ENCODE measurements at regions not wholly inside any gene's neighbourhood (a gene's known extent, or its start where the extent isn't known, plus 50 kb on each side); places are given as distances from the start of the nearest gene placed in this dataset.

GRCh38 chr9:95649801-95650213 lies 133.0 kb upstream of the PTCH1 start:
- DNase-seq (ENCODE audit: low spot score) (no peak), FAIRE-seq (no peak), ATAC-seq (no peak)
- TF ChIP-seq KMT2A (CRISPR knock-in tag; IDR thresholded peaks at IDR 0.05) (no peak), SIX4 (CRISPR knock-in tag; IDR thresholded peaks at IDR 0.05) (no peak), CENPT (CRISPR knock-in tag; IDR thresholded peaks at IDR 0.05; ENCODE audit: low read depth) (no peak), FOXC1 (CRISPR knock-in tag; IDR thresholded peaks at IDR 0.05; ENCODE audit: borderline replicate concordance) (no peak), ZNF597 (CRISPR knock-in tag; IDR thresholded peaks at IDR 0.05) (no peak), ZNF749 (CRISPR knock-in tag; IDR thresholded peaks at IDR 0.05; ENCODE audit: borderline replicate concordance) (no peak), SOX6 (IDR thresholded peaks at IDR 0.05) (no peak), SOX6 (CRISPR knock-in tag; IDR thresholded peaks at IDR 0.05) (no peak)
- BruUV-seq (replicated peaks) = no TSS peak
- 41% methylated on average over 8 of the region's 8 CpGs for WGBS (ENCODE audit: low lambda C conversion rate)
- H3K27me3 ChIP-seq (ENCODE audit: control insufficient read depth in 1 of 2, insufficient read depth in 2 of 2, low read length in 2 of 2) = no peaks in the 10 kb centered on the region; a peak in 1 of 5 replicates
- in situ Hi-C loops (cut with HindIII; ENCODE audit: extremely low pct_ligation_motif_present, low pct_unique_long_range_greater_than_20kb) = no loop called here
- no peaks in the 10 kb centered on the region for H4K20me1 ChIP-seq (ENCODE audit: insufficient read depth, low read length)
- no peak overlapping the region for H3K27ac ChIP-seq (ENCODE audit: extremely low read length, insufficient read depth, low read length)
- no peaks in the 10 kb centered on the region for H3K79me2 ChIP-seq (ENCODE audit: insufficient read depth, low read length)
- H2AFZ ChIP-seq (ENCODE audit: low read length) = no peak overlapping the region
- no peak overlapping the region for H3K9ac ChIP-seq (ENCODE audit: insufficient read depth, low read depth, low read length)
- no peak overlapping the region for H3K4me2 ChIP-seq (ENCODE audit: low read depth, low read length)
- ChIA-PET CTCF (ENCODE audit: low intra/inter-chr PET ratio, low total read pairs) (no interaction called here), POLR2A (no interaction called here)
- H3K9me3 ChIP-seq (ENCODE audit: low read length) = no peaks in the 10 kb centered on the region
- no peaks in the 10 kb centered on the region for H3K4me1 ChIP-seq (ENCODE audit: insufficient read depth, low read length)
- no peaks in the 10 kb centered on the region for H3K36me3 ChIP-seq (replicated peaks in 1 of 2; ENCODE audit: control insufficient read depth in 1 of 2, insufficient read depth in 2 of 2, low read length in 2 of 2)
- intact Hi-C loops (cut with micrococcal nuclease; ENCODE audit: unreplicated experiment) = no loop called here
- no peak overlapping the region for H3K4me3 ChIP-seq (replicated peaks in 1 of 3; ENCODE audit: insufficient read depth in 1 of 3, low read depth in 2 of 3, low read length in 3 of 3)

GRCh38 chr9:95648225-95648624 lies 131.5 kb upstream of the PTCH1 start:
- Histone ChIP-seq H3K9me3 (ENCODE audit: low read length) (no peaks in the 10 kb centered on the region), H3K4me2 (ENCODE audit: low read depth, low read length) (no peak overlapping the region), H4K20me1 (ENCODE audit: insufficient read depth, low read length) (no peaks in the 10 kb centered on the region), H2AFZ (ENCODE audit: low read length) (no peak overlapping the region), H3K36me3 (replicated peaks in 1 of 2; ENCODE audit: control insufficient read depth in 1 of 2, insufficient read depth in 2 of 2, low read length in 2 of 2) (no peaks in the 10 kb centered on the region), H3K27me3 (ENCODE audit: control insufficient read depth in 1 of 2, insufficient read depth in 2 of 2, low read length in 2 of 2) (no peaks in the 10 kb centered on the region; a peak in 1 of 5 replicates), H3K4me1 (ENCODE audit: insufficient read depth, low read length) (no peaks in the 10 kb centered on the region), H3K4me3 (replicated peaks in 1 of 3; ENCODE audit: insufficient read depth in 1 of 3, low read depth in 2 of 3, low read length in 3 of 3) (no peak overlapping the region), H3K79me2 (ENCODE audit: insufficient read depth, low read length) (no peaks in the 10 kb centered on the region), H3K27ac (ENCODE audit: extremely low read length, insufficient read depth, low read length) (no peak overlapping the region), H3K9ac (ENCODE audit: insufficient read depth, low read depth, low read length) (no peak overlapping the region)
- no peak for ATAC-seq
- intact Hi-C loops (cut with micrococcal nuclease; ENCODE audit: unreplicated experiment) (no loop called here), in situ Hi-C loops (cut with HindIII; ENCODE audit: extremely low pct_ligation_motif_present, low pct_unique_long_range_greater_than_20kb) (no loop called here)
- 50% methylated on average over 5 of the region's 5 CpGs for WGBS (ENCODE audit: low lambda C conversion rate)
- FAIRE-seq = no peak
- CTCF ChIA-PET (ENCODE audit: low intra/inter-chr PET ratio, low total read pairs) = no interaction called here
- BruUV-seq (replicated peaks) = no TSS peak
- DNase-seq (ENCODE audit: low spot score) = no peak
- POLR2A ChIA-PET = no interaction called here
- no peak for TF ChIP-seq ZFAT (CRISPR knock-in tag; conservative IDR thresholded peaks at IDR 0.05)
- TF ChIP-seq HNF4G (IDR thresholded peaks at IDR 0.05; ENCODE audit: borderline replicate concordance, low read depth, low read length) = no peak
- no peak for TF ChIP-seq HNF4G (CRISPR knock-in tag; IDR thresholded peaks at IDR 0.05; ENCODE audit: borderline replicate concordance, low read depth)
- no peak for TF ChIP-seq FOXC1 (CRISPR knock-in tag; IDR thresholded peaks at IDR 0.05; ENCODE audit: borderline replicate concordance)
- no peak for TF ChIP-seq HHEX (CRISPR knock-in tag; IDR thresholded peaks at IDR 0.05)
- no peak for TF ChIP-seq MEIS1 (CRISPR knock-in tag; IDR thresholded peaks at IDR 0.05; ENCODE audit: borderline replicate concordance)
- no peak for TF ChIP-seq ZNF180 (CRISPR knock-in tag; IDR thresholded peaks at IDR 0.05; ENCODE audit: borderline replicate concordance, low read depth)
- no peak for TF ChIP-seq RFX1 (IDR thresholded peaks at IDR 0.05)
- no peak for TF ChIP-seq HCFC1 (IDR thresholded peaks at IDR 0.05; ENCODE audit: low read depth, low read length)
- TF ChIP-seq USF2 (IDR thresholded peaks at IDR 0.05; ENCODE audit: low read depth, low read length) = no peak
- TF ChIP-seq USF2 (CRISPR knock-in tag; IDR thresholded peaks at IDR 0.05; ENCODE audit: borderline replicate concordance) = no peak
- no peak for TF ChIP-seq ATM (IDR thresholded peaks at IDR 0.05; ENCODE audit: borderline replicate concordance)
- TF ChIP-seq KLF6 (CRISPR knock-in tag; IDR thresholded peaks at IDR 0.05) = no peak

Measured in HepG2 (cell line).